CD4-positive, alpha-beta T cell treated with Interleukin-12 subunit alpha and Interleukin-12 subunit beta, for 1 hour (primary cell): ENCODE measurements at regions not wholly inside any gene's neighbourhood (a gene's known extent, or its start where the extent isn't known, plus 50 kb on each side); places are given as distances from the start of the nearest gene placed in this dataset.

Experiments
- DNase-seq: peaks from one replicate; pipeline ENCODE4 v3.0.0-alpha.2; 2020

- DNase-seq, result no peak
Observed at GRCh38 chr16:55125818-55126385, 195.2 kb downstream of the IRX5 start.

GRCh38 chr16:55126456-55126855 is 195.8 kb downstream of the IRX5 start:
- no peak for DNase-seq

GRCh38 chr16:55130456-55130855 is 193.5 kb upstream of the IRX6 start:
- DNase-seq, result no peak

GRCh38 chr16:55130911-55131310 is 193.1 kb upstream of the IRX6 start:
- DNase-seq, result no peak

GRCh38 chr16:55133654-55134053 is 190.3 kb upstream of the IRX6 start:
- DNase-seq, result no peak

GRCh38 chr16:55136356-55137150 is 187.4 kb upstream of the IRX6 start:
- DNase-seq, result no peak

GRCh38 chr16:55138298-55138697 is 185.7 kb upstream of the IRX6 start:
- DNase-seq, result no peak

GRCh38 chr16:55142405-55142804 is 181.6 kb upstream of the IRX6 start:
- no peak for DNase-seq

GRCh38 chr16:55144651-55145050 is 179.4 kb upstream of the IRX6 start:
- DNase-seq, result no peak

- DNase-seq, result no peak
Observed at GRCh38 chr16:55145771-55146603, 178.0 kb upstream of the IRX6 start.

GRCh38 chr16:55146966-55147365 is 177.0 kb upstream of the IRX6 start:
- DNase-seq, result no peak

- DNase-seq, result no peak
Observed at GRCh38 chr16:55147396-55147795, 176.6 kb upstream of the IRX6 start.

- DNase-seq, result no peak
Observed at GRCh38 chr16:55149622-55150021, 174.4 kb upstream of the IRX6 start.

GRCh38 chr16:55151561-55152305 is 172.3 kb upstream of the IRX6 start:
- no peak for DNase-seq

- no peak for DNase-seq
Observed at GRCh38 chr16:55152875-55153390, 171.1 kb upstream of the IRX6 start.

GRCh38 chr16:55154262-55154661 is 169.7 kb upstream of the IRX6 start:
- no peak for DNase-seq

- no peak for DNase-seq
Observed at GRCh38 chr16:55154956-55155355, 169.0 kb upstream of the IRX6 start.

GRCh38 chr16:55155815-55156214 is 168.2 kb upstream of the IRX6 start:
- DNase-seq, result no peak

GRCh38 chr16:55169780-55170179 is 154.2 kb upstream of the IRX6 start:
- no peak for DNase-seq

- no peak for DNase-seq
Observed at GRCh38 chr16:55171241-55171640, 152.8 kb upstream of the IRX6 start.

GRCh38 chr16:55175389-55175788 is 148.6 kb upstream of the IRX6 start:
- DNase-seq, result no peak

- no peak for DNase-seq
Observed at GRCh38 chr16:55176901-55177300, 147.1 kb upstream of the IRX6 start.

- no peak for DNase-seq
Observed at GRCh38 chr16:55179411-55179810, 144.6 kb upstream of the IRX6 start.
